ENCODE measurements at regions not wholly inside any gene's neighbourhood (a gene's known extent, or its start where the extent isn't known, plus 50 kb on each side); places are given as distances from the start of the nearest gene placed in this dataset.

DNA sequence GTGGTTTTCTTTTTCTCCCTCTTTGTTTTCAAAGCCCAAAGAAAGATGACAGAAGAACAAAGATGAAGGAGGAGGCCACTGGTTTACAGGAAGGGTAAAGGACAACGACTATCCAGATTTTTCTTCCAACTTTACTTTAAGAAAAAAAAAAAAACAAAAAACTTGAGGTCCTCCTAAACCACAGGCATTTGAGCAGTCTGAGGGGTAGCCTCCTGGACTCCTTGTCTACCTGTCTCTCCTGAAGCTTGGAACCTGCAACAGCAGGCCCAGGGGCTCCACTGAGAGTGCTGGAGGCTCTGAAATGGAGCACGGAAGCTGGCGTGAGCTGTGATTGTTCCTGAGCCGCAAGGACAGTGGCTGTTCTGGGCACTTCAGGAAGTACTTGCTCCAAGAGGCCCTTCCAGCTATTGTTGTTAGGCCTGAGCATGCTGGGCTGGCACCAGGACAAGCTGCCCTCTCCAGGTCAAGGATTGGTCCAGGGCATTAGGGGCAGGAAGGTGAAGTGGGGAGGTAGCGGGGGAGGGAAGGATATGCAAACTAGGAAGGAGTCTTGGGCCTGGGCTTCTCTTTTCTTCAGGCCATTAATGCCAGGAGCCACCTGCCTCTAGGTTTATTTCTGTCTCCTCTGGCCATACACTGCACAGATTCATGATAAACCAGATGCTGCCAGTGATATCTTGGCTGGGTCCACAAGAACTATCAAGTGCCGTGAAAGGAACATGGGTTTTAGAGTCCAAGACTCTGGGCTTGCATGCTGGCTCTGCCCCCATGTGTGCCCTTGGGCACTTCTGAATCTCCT, 147.3 kb downstream of the CCDC34 start:
- Histone ChIP-seq H3K4me3 (no peak overlapping the region), H3K27ac (no peak overlapping the region)
- DNase-seq (ENCODE audit: low spot score) = no peak
- TF ChIP-seq, protein P1, sequence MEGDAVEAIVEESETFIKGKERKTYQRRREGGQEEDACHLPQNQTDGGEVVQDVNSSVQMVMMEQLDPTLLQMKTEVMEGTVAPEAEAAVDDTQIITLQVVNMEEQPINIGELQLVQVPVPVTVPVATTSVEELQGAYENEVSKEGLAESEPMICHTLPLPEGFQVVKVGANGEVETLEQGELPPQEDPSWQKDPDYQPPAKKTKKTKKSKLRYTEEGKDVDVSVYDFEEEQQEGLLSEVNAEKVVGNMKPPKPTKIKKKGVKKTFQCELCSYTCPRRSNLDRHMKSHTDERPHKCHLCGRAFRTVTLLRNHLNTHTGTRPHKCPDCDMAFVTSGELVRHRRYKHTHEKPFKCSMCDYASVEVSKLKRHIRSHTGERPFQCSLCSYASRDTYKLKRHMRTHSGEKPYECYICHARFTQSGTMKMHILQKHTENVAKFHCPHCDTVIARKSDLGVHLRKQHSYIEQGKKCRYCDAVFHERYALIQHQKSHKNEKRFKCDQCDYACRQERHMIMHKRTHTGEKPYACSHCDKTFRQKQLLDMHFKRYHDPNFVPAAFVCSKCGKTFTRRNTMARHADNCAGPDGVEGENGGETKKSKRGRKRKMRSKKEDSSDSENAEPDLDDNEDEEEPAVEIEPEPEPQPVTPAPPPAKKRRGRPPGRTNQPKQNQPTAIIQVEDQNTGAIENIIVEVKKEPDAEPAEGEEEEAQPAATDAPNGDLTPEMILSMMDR (IDR thresholded peaks at IDR 0.05) = no peak

DNA sequence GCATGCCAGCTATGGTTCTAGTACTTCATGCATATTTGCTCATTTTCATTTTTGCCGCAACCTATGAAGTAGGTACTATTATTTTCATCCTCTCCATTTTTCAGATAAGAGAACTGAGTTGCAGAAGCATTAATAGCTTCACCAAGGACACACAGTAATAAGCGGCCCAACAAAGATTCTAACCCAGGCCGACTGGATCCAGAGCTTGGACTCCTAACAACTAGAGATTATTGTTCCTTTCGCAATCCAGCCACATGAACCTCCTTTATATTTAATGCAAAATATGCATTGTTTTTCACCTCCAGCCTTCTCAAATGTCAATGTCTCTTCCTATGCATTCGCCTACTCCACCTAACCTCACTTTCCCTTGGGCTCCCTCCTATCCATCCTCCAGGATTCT, 148.3 kb downstream of the CCDC34 start:
- no peak overlapping the region for H3K4me3 ChIP-seq
- H3K27ac ChIP-seq = no peak overlapping the region
- DNase-seq (ENCODE audit: low spot score) = no peak
- TF ChIP-seq, protein P1 (IDR thresholded peaks at IDR 0.05) = no peak

DNA sequence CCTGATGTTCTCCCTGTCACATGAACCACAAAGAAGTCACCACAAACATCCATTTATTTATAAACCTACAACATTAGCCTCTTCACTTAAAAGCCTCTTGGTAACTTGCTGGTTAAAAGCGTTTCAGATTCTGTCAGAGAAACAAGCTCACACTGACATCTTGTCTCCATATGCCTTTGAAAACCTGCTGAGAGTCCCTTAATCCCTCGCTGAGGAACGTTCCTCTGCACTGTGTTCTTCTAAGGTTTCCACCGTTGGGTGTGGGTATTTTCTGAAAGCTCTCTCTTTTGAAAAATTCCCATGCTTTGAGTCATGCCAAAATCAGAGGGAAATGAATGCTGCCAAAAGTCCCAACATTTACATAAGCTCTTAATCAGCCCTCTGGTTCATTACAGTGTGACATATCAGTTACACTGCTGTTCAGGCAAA, 149.8 kb downstream of the CCDC34 start:
- no peak overlapping the region for H3K4me3 ChIP-seq
- H3K27ac ChIP-seq = no peak overlapping the region
- TF ChIP-seq, protein P1 (IDR thresholded peaks at IDR 0.05) = no peak
- no peak for DNase-seq (ENCODE audit: low spot score)

DNA sequence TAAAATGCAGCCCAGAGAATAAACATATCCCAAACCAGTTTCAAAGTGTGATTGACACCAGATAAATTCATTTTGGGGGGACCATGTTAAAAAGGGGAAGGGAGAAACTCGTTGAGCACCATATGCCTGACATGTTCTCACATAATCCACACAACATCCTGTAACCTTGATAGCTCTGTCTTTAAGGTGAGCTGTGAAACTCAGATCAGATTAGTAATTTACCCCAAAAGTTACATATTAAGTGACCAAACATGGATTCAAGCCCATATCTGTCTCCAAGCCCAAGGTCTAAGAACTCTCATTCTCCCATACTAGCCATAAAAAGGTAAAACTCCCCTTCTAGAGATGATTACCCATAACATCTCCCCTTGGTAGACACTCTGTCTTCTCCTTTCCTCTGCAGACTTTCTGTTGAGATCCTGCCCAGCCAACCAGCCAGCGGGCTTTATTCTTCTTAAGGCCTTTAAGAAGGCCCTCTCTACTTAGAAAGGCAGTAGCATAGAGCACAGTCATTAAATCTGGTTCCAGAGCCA, 150.7 kb downstream of the CCDC34 start:
- no peak for DNase-seq (ENCODE audit: low spot score)
- TF ChIP-seq, protein P1 (IDR thresholded peaks at IDR 0.05) = no peak
- H3K4me3 ChIP-seq = no peak overlapping the region
- H3K27ac ChIP-seq = no peak overlapping the region

DNA sequence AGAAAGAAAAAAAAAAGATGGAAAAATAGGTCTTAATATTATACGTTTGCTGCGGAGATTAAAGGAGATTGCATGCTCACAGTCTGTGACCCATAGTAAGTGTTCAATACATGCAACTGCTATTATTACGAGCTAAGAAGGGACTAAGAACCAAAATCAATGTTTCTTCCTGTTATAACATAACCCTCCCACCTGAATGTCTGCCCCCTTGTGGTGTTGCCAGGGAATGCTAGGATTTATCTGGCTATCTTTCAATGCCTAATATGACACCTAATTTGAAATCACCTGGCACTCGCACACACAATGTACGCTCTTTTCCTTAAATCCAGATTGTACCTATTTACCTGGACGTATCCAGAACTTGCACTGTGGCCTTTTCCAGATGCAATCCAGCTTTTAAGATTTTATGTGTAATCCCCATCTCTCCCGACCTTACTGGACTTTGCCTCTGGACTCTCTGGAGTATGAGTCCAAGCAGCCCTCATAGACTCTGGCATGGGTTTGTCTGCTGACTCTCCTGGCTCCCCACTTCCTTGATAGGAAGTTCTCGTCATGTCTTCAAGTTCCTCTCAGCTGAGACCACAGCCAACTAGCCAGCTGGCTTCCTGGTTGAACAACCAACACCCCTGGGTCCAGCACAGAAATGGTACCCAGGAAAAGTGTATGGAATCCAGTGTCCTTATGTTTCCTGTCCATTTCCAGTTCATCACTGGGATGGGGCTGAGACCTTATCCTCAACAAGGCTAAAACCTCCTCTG, 151.5 kb downstream of the CCDC34 start:
- no peak overlapping the region for H3K27ac ChIP-seq
- DNase-seq (ENCODE audit: low spot score) = no peak
- no peak overlapping the region for H3K4me3 ChIP-seq
- TF ChIP-seq, protein P1 (IDR thresholded peaks at IDR 0.05) = no peak

DNA sequence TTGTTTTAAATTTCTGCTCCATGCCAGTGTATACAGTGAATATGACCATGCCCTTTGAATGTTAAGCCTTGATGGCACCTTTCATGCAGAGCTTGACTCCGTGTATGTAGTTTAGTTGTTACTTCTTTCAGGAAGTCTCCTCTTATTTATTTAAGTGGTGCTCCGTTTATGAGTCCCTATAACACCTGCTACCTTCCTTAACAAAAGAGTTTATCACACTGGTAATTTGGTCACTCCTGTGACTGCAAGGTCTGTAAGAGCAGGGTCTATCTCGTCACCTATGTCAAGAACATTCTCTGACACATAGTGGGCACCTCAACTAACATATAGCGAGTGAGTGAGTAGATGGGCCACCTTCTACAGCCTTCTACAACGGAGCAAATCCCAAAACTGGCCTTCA, 152.5 kb downstream of the CCDC34 start:
- no peak for DNase-seq (ENCODE audit: low spot score)
- TF ChIP-seq, protein P1 (IDR thresholded peaks at IDR 0.05) = no peak
- H3K27ac ChIP-seq = no peak overlapping the region
- H3K4me3 ChIP-seq = no peak overlapping the region

Data from coronary artery (tissue), 2 donors.